ENCODE measurements at regions not wholly inside any gene's neighbourhood (a gene's known extent, or its start where the extent isn't known, plus 50 kb on each side); places are given as distances from the start of the nearest gene placed in this dataset.

GRCh38 chr9:129505270-129505902 is 115.5 kb downstream of the C9orf50 start:
- TF ChIP-seq POLR2A (IDR thresholded peaks at IDR 0.05): no peak
- no peak for TF ChIP-seq CTCF (IDR thresholded peaks at IDR 0.05)
